ENCODE measurements at regions not wholly inside any gene's neighbourhood (a gene's known extent, or its start where the extent isn't known, plus 50 kb on each side); places are given as distances from the start of the nearest gene placed in this dataset.

DNA sequence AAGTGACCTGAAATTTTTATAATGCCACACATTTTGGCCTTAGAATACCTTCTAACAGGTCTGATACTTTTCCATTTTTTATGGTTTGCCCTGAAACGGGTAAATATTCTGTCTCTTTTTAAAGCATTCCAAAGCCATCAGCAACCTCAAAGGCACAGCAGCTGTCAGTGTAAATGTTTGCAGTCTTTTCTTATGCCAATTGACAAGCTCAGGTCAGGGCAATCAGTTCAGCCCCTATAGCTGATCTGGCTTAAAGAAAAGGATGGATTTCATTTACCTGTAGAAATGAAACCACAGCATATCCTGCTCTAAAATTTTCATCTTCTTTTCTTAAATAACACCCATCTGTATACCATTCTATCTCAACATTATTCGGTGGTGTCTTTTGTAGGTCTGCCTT is 453.6 kb downstream of the KDM5D start:
- no peak for TF ChIP-seq CTCF (IDR thresholded peaks at IDR 0.05 in 4 of 5, conservative IDR thresholded peaks at IDR 0.05 in 1 of 5)
- TF ChIP-seq POLR2A (IDR thresholded peaks at IDR 0.05): no peak

Data from gastrocnemius medialis (tissue), 4 donors.